Sigmoid colon (tissue), 4 donors: ENCODE measurements at regions not wholly inside any gene's neighbourhood (a gene's known extent, or its start where the extent isn't known, plus 50 kb on each side); places are given as distances from the start of the nearest gene placed in this dataset.

Experiments
- EP300 ChIP-seq, 4 donors: sonication (generic); formaldehyde crosslinking; IDR thresholded peaks; one replicate each; pipeline ENCODE4 v1.6.1; 2017; ENCODE audit warnings: antibody characterized with exemption in 4 of 4
- POLR2A ChIP-seq, 2 donors: fragments of 450-650 bp; IDR thresholded peaks; one replicate each; pipeline ENCODE4 v1.6.1; 2016; ENCODE audit warnings: antibody characterized with exemption in 2 of 2, mild to moderate bottlenecking in 2 of 2, moderate library complexity in 2 of 2
- POLR2AphosphoS5 ChIP-seq, 4 donors: sonication (generic); formaldehyde crosslinking; IDR thresholded peaks; one replicate each; pipeline ENCODE4 v1.6.1; 2017; ENCODE audit warnings: antibody characterized with exemption in 4 of 4
- TF ChIP-seq, protein P1 (sequence below), 4 experiments: fragments of 450-650 bp in 3 of 4; fragments of 200-600 bp in 1 of 4; IDR thresholded peaks; one replicate each; pipeline ENCODE4 v1.5.1; 2016 to 2019; ENCODE audit warnings: antibody characterized with exemption in 4 of 4, mild to moderate bottlenecking in 3 of 4, moderate library complexity in 2 of 4

DNA sequence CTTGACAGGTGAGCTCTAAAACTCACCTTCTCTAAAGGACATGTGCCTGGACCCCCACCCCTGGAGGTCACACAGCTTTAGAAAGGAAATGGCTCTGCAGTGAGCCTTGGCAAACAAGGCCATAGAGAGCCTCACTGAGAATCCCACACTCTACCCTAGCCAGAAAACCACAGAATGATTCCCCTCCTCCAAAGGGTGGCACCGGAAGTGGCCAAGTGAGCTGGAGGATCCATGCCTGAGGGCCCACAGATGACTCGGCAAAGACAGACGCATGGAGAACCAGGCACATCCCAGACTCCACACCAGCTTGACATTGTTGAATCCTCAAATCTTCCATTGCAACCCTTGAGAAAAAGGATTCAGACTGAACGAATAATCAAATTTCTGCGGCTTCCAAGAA, 54.2 kb upstream of the PTHLH start:
- TF ChIP-seq, protein P1, sequence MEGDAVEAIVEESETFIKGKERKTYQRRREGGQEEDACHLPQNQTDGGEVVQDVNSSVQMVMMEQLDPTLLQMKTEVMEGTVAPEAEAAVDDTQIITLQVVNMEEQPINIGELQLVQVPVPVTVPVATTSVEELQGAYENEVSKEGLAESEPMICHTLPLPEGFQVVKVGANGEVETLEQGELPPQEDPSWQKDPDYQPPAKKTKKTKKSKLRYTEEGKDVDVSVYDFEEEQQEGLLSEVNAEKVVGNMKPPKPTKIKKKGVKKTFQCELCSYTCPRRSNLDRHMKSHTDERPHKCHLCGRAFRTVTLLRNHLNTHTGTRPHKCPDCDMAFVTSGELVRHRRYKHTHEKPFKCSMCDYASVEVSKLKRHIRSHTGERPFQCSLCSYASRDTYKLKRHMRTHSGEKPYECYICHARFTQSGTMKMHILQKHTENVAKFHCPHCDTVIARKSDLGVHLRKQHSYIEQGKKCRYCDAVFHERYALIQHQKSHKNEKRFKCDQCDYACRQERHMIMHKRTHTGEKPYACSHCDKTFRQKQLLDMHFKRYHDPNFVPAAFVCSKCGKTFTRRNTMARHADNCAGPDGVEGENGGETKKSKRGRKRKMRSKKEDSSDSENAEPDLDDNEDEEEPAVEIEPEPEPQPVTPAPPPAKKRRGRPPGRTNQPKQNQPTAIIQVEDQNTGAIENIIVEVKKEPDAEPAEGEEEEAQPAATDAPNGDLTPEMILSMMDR (IDR thresholded peaks at IDR 0.05) = no peak
- TF ChIP-seq POLR2AphosphoS5 (IDR thresholded peaks at IDR 0.05) = no peak
- TF ChIP-seq EP300 (IDR thresholded peaks at IDR 0.05) = no peak
- no peak for TF ChIP-seq POLR2A (IDR thresholded peaks at IDR 0.05)
